H9 (cell line): ENCODE measurements at regions not wholly inside any gene's neighbourhood (a gene's known extent, or its start where the extent isn't known, plus 50 kb on each side); places are given as distances from the start of the nearest gene placed in this dataset.

Experiments
- DNase-seq: peaks from one replicate; pipeline ENCODE4 v3.0.0-alpha.2; 2017
- H2AFZ ChIP-seq: one replicate; pipeline ENCODE4 v1.6.1; 2013; ENCODE audit warnings: mild to moderate bottlenecking, low read length, control low read depth, moderate library complexity
- H2AK5ac ChIP-seq: 2 replicates; pipeline ENCODE4 v1.6.1; 2013; ENCODE audit warnings: low read length, control low read depth, mixed read lengths; ENCODE audit not compliant: insufficient read length
- H2BK120ac ChIP-seq: one replicate; pipeline ENCODE4 v1.6.1; 2013; ENCODE audit warnings: low read depth, mild to moderate bottlenecking, low read length, control low read depth, inconsistent platforms; ENCODE audit not compliant: poor library complexity, severe bottlenecking
- H2BK12ac ChIP-seq: 2 replicates; pipeline ENCODE4 v1.6.1; 2013; ENCODE audit warnings: low read length, control low read depth, mixed read lengths, low read depth; ENCODE audit not compliant: insufficient read length
- H2BK15ac ChIP-seq: 2 replicates; pipeline ENCODE4 v1.6.1; 2013; ENCODE audit warnings: low read depth, low read length, control low read depth
- H2BK20ac ChIP-seq: one replicate; pipeline ENCODE4 v1.6.1; 2013; ENCODE audit warnings: low read depth, mild to moderate bottlenecking, low read length, control low read depth, inconsistent platforms; ENCODE audit not compliant: poor library complexity, severe bottlenecking
- H2BK5ac ChIP-seq: 2 replicates; pipeline ENCODE4 v1.6.1; 2013; ENCODE audit warnings: low read length, control low read depth, mixed read lengths; ENCODE audit not compliant: insufficient read length
- H3K14ac ChIP-seq: 2 replicates; pipeline ENCODE4 v1.6.1; 2013; ENCODE audit warnings: low read length, control low read depth; ENCODE audit not compliant: insufficient read depth
- H3K18ac ChIP-seq: 2 replicates; pipeline ENCODE4 v1.6.1; 2013; ENCODE audit warnings: low read depth, mild to moderate bottlenecking, mixed read lengths, low read length, control low read depth; ENCODE audit not compliant: insufficient read length
- H3K23ac ChIP-seq: 2 replicates; pipeline ENCODE4 v1.6.1; 2013; ENCODE audit warnings: low read length, control low read depth, mixed read lengths, low read depth; ENCODE audit not compliant: insufficient read length
- H3K23me2 ChIP-seq: 2 replicates; pipeline ENCODE4 v1.6.1; 2013; ENCODE audit warnings: low read depth, mild to moderate bottlenecking, mixed read lengths, low read length, control low read depth; ENCODE audit not compliant: insufficient read length, poor library complexity, severe bottlenecking
- H3K27ac ChIP-seq: 2 replicates; pipeline ENCODE4 v1.5.1; 2013; ENCODE audit warnings: low read length, control low read depth, mixed read lengths, low read depth; ENCODE audit not compliant: insufficient read length
- H3K27me3 ChIP-seq: 2 replicates; pipeline ENCODE4 v1.6.1; 2013; ENCODE audit warnings: low read length, control low read depth, inconsistent platforms; ENCODE audit not compliant: insufficient read depth
- H3K4ac ChIP-seq: 2 replicates; pipeline ENCODE4 v1.6.1; 2013; ENCODE audit warnings: low read depth, mild to moderate bottlenecking, control low read depth, inconsistent platforms, low read length, moderate library complexity
- H3K4me1 ChIP-seq: 2 replicates; pipeline ENCODE4 v1.6.1; 2013; ENCODE audit warnings: low read length, control low read depth, inconsistent platforms; ENCODE audit not compliant: insufficient read depth
- H3K4me2 ChIP-seq: 2 replicates; pipeline ENCODE4 v1.6.1; 2013; ENCODE audit warnings: low read length, control low read depth, mixed read lengths; ENCODE audit not compliant: insufficient read length, insufficient read depth
- H3K56ac ChIP-seq: 2 replicates; pipeline ENCODE4 v1.6.1; 2013; ENCODE audit warnings: low read depth, mild to moderate bottlenecking, mixed read lengths, low read length, control low read depth; ENCODE audit not compliant: insufficient read length
- H3K79me1 ChIP-seq: 2 replicates; pipeline ENCODE4 v1.6.1; 2013; ENCODE audit warnings: low read depth, mild to moderate bottlenecking, moderate library complexity, low read length, control low read depth, inconsistent platforms; ENCODE audit not compliant: insufficient read depth, poor library complexity, severe bottlenecking
- H3K79me2 ChIP-seq: 2 replicates; pipeline ENCODE4 v1.6.1; 2013; ENCODE audit warnings: low read length, control low read depth, inconsistent platforms; ENCODE audit not compliant: insufficient read depth
- H3K9ac ChIP-seq: 2 replicates; pipeline ENCODE4 v1.6.1; 2013; ENCODE audit warnings: low read length, control low read depth, mixed read lengths; ENCODE audit not compliant: insufficient read length; ENCODE audit errors: extremely low read depth
- H3K9me3 ChIP-seq: one replicate; pipeline ENCODE4 v1.6.1; 2013; ENCODE audit warnings: low read depth, low read length, inconsistent platforms; ENCODE audit not compliant: control insufficient read depth
- H3T11ph ChIP-seq: one replicate; pipeline ENCODE4 v1.6.1; 2013; ENCODE audit warnings: mild to moderate bottlenecking, low read length, control low read depth, inconsistent platforms
- H4K20me1 ChIP-seq: one replicate; pipeline ENCODE4 v1.6.1; 2013; ENCODE audit not compliant: control insufficient read depth, insufficient read length, insufficient read depth
- H4K5ac ChIP-seq: 2 replicates; pipeline ENCODE4 v1.6.1; 2013; ENCODE audit warnings: low read depth, mild to moderate bottlenecking, mixed read lengths, low read length, control low read depth; ENCODE audit not compliant: insufficient read length
- H4K8ac ChIP-seq: replicated peaks from 2 replicates; pipeline ENCODE4 v1.6.1; 2013; ENCODE audit warnings: low read length, control low read depth, mixed read lengths, low read depth; ENCODE audit not compliant: insufficient read length
- H4K91ac ChIP-seq: 2 replicates; pipeline ENCODE4 v1.6.1; 2013; ENCODE audit warnings: low read depth, mild to moderate bottlenecking, moderate library complexity, mixed read lengths, low read length, control low read depth; ENCODE audit not compliant: insufficient read length
- H3K27ac Mint-ChIP-seq, 3 experiments: 2 replicates in 2 of 3; 3 replicates in 1 of 3; pipeline ENCODE4 v1.8.0; 2020 to 2021; ENCODE audit warnings: mixed read lengths in 3 of 3, mild to moderate bottlenecking in 1 of 3, moderate library complexity in 1 of 3
- H3K27me3 Mint-ChIP-seq: 2 replicates; pipeline ENCODE4 v1.8.0; 2021; ENCODE audit warnings: low read depth, mild to moderate bottlenecking, moderate library complexity, mixed read lengths
- H3K36me3 Mint-ChIP-seq, 3 experiments: 2 replicates in 2 of 3; 3 replicates in 1 of 3; pipeline ENCODE4 v1.8.0; 2020 to 2021; ENCODE audit warnings: low read depth in 3 of 3, mixed read lengths in 3 of 3; ENCODE audit not compliant: insufficient read depth in 1 of 3
- H3K4me1 Mint-ChIP-seq, 2 experiments: 2 replicates each; pipeline ENCODE4 v1.8.0; 2020; ENCODE audit warnings: mixed read lengths in 2 of 2
- H3K4me3 Mint-ChIP-seq, 2 experiments: 2 replicates in 1 of 2; 3 replicates in 1 of 2; pipeline ENCODE4 v1.8.0; 2020 to 2021; ENCODE audit warnings: mild to moderate bottlenecking in 2 of 2, mixed read lengths in 2 of 2, moderate library complexity in 1 of 2
- H3K9me3 Mint-ChIP-seq, 2 experiments: 2 replicates in 1 of 2; 3 replicates in 1 of 2; pipeline ENCODE4 v1.8.0; 2020; ENCODE audit warnings: mild to moderate bottlenecking in 2 of 2, mixed read lengths in 2 of 2, moderate library complexity in 1 of 2
- WGBS: extraction: QIAGEN DNeasy Blood & Tissue Kit; methylation state at CpG from one replicate; pipeline ENCODE4 v1.1.7; 2013; ENCODE audit warnings: missing lambda C conversion rate, low lambda C conversion rate, mixed read lengths; ENCODE audit not compliant: insufficient read length; ENCODE audit errors: extremely low coverage; 5-methylcytosine and 5-hydroxymethylcytosine counted together
- TF ChIP-seq, protein P1 (sequence below): fragments of 200-600 bp; sonication (generic); conservative IDR thresholded peaks from 3 replicates; pipeline ENCODE4 v1.8.0; 2021; ENCODE audit warnings: antibody characterized with exemption, mild to moderate bottlenecking

GRCh38 chr2:5368263-5368662, 323.9 kb upstream of the SOX11 start:
- Histone ChIP-seq H3K27ac (no peak overlapping the region), H4K5ac (no peak overlapping the region), H2BK12ac (no peak overlapping the region), H3K4ac (no peak overlapping the region), H2AK5ac (no peak overlapping the region), H3K9ac (no peak overlapping the region), H2BK120ac (no peak overlapping the region), H4K20me1 (no peaks in the 10 kb centered on the region), H3K4me1 (no peaks in the 10 kb centered on the region; the same call in 1 of the 2 replicates), H2BK20ac (no peak overlapping the region), H3T11ph (no peak overlapping the region), H4K91ac (no peak overlapping the region), H4K8ac (no peak overlapping the region), H3K56ac (no peak overlapping the region), H3K9me3 (no peaks in the 10 kb centered on the region), H3K18ac (no peak overlapping the region), H2BK5ac (no peak overlapping the region), H3K27me3 (no peaks in the 10 kb centered on the region), H3K14ac (no peak overlapping the region), H2AFZ (no peak overlapping the region), H3K23ac (no peak overlapping the region), H3K4me2 (no peak overlapping the region), H3K79me2 (no peaks in the 10 kb centered on the region), H2BK15ac (no peak overlapping the region), H3K79me1 (no peaks in the 10 kb centered on the region), H3K23me2 (no peaks in the 10 kb centered on the region)
- no peak overlapping the region for H3K27ac Mint-ChIP-seq
- no peak overlapping the region for H3K4me3 Mint-ChIP-seq
- no peaks in the 10 kb centered on the region for H3K9me3 Mint-ChIP-seq
- no peaks in the 10 kb centered on the region for H3K36me3 Mint-ChIP-seq
- DNase-seq, result no peak
- H3K27me3 Mint-ChIP-seq, result no peaks in the 10 kb centered on the region
- WGBS, result no CpG with 5 or more reads among the region's 7 CpGs
- peaks cover 41 to 45% of the 10 kb centered on the region in 2 experiments for H3K4me1 Mint-ChIP-seq
- TF ChIP-seq, protein P1, sequence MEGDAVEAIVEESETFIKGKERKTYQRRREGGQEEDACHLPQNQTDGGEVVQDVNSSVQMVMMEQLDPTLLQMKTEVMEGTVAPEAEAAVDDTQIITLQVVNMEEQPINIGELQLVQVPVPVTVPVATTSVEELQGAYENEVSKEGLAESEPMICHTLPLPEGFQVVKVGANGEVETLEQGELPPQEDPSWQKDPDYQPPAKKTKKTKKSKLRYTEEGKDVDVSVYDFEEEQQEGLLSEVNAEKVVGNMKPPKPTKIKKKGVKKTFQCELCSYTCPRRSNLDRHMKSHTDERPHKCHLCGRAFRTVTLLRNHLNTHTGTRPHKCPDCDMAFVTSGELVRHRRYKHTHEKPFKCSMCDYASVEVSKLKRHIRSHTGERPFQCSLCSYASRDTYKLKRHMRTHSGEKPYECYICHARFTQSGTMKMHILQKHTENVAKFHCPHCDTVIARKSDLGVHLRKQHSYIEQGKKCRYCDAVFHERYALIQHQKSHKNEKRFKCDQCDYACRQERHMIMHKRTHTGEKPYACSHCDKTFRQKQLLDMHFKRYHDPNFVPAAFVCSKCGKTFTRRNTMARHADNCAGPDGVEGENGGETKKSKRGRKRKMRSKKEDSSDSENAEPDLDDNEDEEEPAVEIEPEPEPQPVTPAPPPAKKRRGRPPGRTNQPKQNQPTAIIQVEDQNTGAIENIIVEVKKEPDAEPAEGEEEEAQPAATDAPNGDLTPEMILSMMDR, result peak; percentile 71
